MM.1S (cell line): ENCODE measurements at regions not wholly inside any gene's neighbourhood (a gene's known extent, or its start where the extent isn't known, plus 50 kb on each side); places are given as distances from the start of the nearest gene placed in this dataset.

ENCODE experiments used
- CTCF ChIP-seq: fragments of 300-600 bp; sonication (generic); IDR thresholded peaks from 2 replicates; pipeline ENCODE4 v1.5.1; 2016; ENCODE audit warnings: antibody characterized with exemption, low read length, mixed read lengths
- EZH2phosphoT487 ChIP-seq: fragments of 300-600 bp; sonication (generic); IDR thresholded peaks from 2 replicates; pipeline ENCODE4 v1.6.1; 2018; ENCODE audit warnings: antibody characterized with exemption, low read length

GRCh38 chr5:130580264-130580663 is 584.8 kb downstream of the HINT1 start:
- TF ChIP-seq EZH2phosphoT487: no peak
- no peak for TF ChIP-seq CTCF
